C1 segment of cervical spinal cord (tissue), 14 donors: ENCODE measurements at regions not wholly inside any gene's neighbourhood (a gene's known extent, or its start where the extent isn't known, plus 50 kb on each side); places are given as distances from the start of the nearest gene placed in this dataset.

ENCODE experiments used
- DNase-seq, 14 donors: peaks; one replicate each; lab custom pipeline; 2025; lab: John Stamatoyannopoulos, UW

- DNase-seq = no peak
These were observed 425.1 kb upstream of the SULF2 start for GRCh38 chr20:48210111-48211027.

DNA sequence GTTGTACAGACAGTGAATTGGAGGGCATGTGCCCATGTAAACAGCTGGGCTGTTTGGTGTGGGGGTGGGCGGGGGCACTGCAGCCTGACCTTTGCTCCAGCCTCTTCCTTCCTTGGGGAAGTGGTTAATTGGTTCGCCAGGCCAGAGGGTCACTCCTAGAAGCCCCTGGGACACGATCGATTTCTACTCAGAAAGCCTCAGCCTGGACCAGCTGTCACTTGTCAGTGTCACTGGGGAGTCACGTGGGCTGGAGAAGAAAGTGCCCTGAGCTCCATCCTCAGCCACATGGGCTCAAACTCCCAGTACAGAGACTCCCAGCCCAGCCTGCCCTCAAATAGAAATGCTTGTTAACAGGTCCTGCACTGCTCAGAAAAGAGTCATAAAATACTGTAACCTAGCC is 423.8 kb upstream of the SULF2 start:
- no peak for DNase-seq

DNA sequence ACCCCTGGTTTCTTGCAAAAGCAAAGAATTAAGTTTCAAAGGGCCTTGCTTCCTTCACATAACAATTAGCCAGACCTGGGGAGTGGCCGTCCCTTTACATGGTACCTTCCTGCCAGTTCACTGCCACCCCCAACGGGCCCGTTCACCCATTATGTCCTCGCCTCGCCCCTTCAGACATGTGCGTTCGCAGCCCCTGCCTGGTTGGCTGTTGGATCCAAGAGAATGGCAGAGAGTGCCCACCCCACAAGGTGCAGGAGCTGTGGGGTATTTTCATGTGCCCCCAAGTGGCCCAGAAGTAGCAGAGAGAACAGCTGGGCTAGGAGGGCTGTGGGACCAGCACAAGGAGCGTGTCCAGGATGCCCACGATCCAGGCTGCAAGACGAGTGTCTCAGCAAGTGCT is 422.9 kb upstream of the SULF2 start:
- no peak for DNase-seq

DNA sequence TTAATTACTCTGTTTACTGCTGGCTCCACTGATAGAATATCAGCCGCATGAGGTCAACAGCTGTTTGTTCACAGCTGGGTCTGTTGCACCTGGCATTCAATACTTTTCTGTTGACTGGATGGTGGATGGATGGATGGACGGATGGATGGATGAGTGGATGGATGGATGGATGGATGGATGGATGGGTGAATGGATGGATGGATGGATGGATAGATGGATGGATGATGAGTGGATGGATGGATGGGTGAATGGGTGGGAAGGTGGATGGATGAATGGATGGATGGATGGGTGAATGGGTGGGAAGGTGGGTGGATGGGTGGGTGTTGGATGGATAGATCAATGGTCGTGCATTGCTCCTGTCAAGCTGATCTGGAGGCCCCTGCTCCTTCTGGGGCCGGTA is 422.2 kb upstream of the SULF2 start:
- no peak for DNase-seq

- DNase-seq = no peak
These were observed 420.5 kb upstream of the SULF2 start for GRCh38 chr20:48205786-48206185.

- DNase-seq = no peak
These were observed 420.1 kb upstream of the SULF2 start for GRCh38 chr20:48205281-48205782.

GRCh38 chr20:48204499-48204898 is 419.2 kb upstream of the SULF2 start:
- no peak for DNase-seq

- DNase-seq = no peak
These were observed 418.0 kb upstream of the SULF2 start for GRCh38 chr20:48203252-48203651.

DNA sequence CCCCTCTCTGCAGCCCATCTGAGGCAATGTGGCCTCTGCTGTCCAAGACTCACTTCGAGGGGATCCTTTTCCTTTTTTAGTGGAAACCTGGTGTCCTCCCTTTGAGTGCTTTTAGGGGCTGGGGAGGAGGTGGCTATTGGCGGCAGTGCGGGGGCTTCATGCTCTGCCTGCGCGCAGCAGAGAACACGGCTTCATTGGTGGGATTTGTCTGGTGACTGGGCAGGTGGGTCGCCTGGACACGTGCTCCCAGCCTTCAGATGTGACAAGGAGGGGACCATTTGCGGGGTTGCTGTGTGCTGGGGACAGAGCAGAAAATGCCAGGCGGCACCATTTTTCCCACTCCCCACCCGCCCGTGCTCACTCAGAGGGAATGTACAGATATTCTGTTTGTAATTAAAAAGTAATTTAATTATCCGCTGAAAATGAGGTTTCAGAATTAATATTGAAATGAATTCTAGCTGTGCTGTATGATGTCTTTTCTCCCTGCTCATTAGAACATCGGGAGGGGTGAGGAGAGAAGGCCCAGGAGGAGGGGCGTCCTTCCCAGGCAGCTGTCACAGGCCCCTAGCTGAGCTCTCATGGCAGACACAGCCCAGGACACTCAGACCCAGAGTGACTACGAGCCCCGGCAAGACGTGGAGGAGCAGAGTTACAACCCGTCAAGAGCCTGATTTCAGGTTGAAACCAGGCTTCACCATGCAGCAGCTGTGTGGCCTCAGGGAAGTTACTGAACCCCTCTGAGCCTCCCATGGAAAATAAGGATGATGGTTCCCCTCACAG is 417.2 kb upstream of the SULF2 start:
- no peak for DNase-seq

- no peak for DNase-seq
These were observed 416.6 kb upstream of the SULF2 start for GRCh38 chr20:48201885-48202284.

DNA sequence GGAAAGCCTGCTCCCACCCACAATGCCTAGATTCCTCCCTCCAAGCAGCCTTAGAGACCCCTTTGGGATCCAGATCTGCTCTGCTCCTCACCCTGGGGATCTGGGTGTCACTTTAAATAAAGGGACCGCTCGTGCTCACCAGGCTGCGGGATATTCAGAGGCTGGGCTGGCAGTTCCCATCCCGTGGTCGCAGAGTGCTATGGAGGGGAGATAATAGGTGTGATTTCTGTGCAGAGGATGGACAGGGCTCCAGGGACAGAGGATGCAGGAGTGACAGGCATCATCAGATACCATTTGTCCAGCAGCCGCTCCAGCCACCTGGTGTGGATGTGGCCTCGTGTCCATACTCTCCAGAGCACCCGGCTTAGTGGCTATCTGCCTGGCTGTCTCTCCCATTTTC is 415.9 kb upstream of the SULF2 start:
- no peak for DNase-seq

DNA sequence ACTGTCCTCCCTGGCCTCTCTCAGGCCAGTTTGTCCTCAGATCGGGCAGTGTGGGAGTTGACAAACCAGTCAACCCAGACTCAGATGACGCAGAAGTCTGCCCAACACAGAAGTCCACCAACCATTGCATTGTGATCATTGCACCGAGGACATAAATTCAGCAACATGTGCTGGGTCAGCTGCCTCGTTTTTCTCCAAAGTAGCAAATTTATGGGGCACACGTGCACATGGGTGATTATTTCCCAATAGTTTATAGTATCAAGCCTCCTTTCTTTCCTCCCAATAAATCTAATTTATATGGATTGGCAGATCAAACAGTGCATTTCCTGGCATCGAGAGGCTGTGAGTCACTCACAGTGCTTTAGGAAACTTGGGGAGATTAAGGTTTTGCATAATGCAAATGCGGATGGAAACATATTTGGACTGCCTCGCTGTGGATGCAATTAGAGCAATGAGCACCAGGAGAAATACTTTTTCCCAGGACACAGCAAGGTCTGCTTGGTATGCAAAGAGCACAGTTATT is 413.7 kb upstream of the SULF2 start:
- DNase-seq = no peak

- peak in 2 of 14 donors; percentile 1 to 41 for DNase-seq
These were observed 411.8 kb upstream of the SULF2 start for GRCh38 chr20:48197066-48197465.

DNA sequence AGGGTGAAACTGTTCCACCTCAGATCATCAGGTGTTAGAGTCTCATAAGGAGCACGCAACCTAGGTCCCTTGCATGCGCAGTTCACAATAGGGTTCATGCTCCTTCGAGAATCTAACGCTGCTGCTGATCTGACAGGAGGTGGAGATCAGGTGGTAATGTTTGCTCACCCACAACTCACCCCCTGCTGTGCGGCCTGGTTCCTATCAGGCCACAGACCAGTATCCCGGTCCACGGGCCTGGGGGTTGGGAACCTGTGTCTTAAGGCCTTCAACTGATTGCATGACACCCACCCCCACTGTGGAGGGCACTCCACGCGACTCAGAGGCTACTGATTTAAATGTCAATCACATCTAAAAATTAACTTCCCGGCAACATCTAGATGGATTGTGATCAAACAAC is 411.2 kb upstream of the SULF2 start:
- DNase-seq = no peak

DNA sequence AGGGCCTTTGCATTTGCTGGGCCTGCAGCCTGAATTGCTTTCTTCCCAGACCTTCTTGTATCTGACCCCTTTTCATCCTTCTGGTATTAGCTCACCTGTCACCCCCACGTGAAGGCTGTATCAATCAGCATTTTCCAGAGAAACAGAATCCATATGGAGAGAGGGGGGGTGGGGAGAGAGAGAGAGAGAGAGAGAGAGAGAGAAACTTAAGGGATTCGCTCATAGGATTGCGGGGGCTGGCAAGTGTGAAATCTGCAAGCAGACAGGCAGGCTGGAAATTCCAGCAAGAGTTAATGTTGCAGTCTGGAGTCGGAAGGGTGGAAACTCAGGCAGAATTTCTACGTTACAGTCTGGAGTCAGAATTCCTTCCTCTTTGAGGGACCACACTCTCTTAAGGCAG is 410.7 kb upstream of the SULF2 start:
- no peak for DNase-seq

DNA sequence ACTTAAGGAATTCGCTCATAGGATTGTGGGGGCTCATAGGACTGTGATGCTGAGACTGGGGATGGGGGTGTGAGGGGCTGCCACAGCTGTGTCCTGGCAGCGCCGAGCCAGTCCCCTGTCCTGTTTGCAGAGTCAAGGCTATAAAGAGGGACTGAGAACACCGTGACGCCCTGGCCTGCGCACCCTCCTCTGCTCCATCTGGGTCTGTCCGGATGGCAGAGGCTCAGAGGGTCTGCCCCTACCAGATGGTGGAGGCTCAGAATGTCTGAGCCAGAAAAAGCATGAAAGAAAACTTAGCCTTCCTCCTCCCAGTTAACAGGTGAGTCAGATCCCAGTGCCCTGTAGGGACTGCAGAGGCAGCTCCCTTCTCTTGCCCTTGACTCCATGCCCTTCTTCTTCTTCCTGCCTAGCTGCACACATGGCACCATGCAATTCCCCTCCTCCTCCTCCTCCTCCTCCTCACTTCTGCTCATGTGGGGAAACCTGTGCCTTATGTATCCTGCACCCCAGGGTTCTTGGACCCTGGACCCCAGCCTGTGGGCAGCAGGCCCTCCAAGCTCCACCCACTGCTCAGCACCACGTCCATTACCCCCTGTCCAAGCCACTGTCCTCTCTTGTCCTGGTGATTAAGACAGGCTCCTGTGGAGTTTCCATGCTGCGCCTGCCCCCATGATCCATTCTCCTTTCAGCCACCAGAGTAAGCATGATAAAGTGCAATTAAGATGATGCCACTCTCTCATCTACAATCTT is 410.0 kb upstream of the SULF2 start:
- no peak for DNase-seq

DNA sequence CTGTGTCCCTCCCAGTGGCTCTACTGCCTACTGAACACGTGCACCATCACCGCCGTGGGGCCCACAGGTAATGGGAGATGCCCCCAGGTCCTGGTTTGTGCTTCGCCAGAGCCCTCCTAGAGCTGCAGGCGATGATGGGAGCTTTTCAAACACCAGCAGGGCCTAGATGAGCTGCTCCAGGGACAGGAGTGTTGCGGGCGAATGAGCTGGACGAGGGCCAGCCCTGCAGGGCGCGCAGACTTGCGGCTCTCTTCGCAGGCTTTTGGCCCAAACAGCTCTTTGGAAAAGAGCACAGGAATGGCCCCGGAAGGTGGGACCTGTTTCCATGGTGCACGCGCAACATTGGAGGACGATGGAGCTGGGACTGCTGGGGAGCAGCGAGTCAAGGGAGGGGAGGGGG is 409.3 kb upstream of the SULF2 start:
- no peak for DNase-seq

GRCh38 chr20:48193627-48194425 is 408.5 kb upstream of the SULF2 start:
- DNase-seq = no peak

DNA sequence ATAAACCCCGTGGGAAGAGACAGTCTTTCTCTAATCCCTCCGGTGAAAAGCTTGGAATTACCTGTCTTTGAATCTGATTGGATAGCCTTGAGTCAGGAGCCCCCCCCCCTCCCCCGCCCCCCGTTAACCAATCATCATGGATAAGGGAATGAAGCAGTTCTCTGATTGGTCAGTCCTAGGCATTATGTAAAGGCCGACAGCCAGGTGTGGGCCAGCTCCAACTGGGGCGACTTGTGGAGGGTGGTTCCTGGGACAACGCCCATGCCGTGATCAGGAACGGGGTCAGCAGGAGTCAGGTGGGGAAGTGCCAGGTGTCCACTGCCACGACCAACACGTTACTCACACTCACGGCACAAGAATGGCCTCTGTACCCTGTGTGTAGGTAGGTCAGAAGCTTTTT is 406.8 kb upstream of the SULF2 start:
- DNase-seq = no peak

DNA sequence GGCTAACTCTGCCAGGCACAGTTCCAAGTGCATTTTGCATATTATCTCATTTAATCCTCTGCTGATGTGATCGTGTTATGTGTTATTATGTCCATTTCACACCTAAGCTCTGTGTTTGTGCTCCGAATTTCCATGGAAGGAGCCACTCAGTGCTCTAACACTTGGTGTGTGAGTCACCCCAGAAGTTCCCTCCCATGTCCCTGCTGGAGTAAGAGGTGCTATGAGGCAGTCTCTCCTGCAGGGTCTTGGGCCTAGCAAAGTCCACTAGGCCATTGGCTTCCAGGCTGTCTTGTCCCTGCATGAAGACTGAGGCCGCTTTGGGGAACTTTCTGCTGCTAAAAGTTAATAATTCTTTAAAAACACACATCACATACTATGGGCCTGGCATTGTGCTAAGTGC is 405.9 kb upstream of the SULF2 start:
- no peak for DNase-seq

- DNase-seq = no peak
These were observed 405.5 kb upstream of the SULF2 start for GRCh38 chr20:48190757-48191156.
